Superior temporal gyrus (tissue), 1 donor: ENCODE measurements at regions not wholly inside any gene's neighbourhood (a gene's known extent, or its start where the extent isn't known, plus 50 kb on each side); places are given as distances from the start of the nearest gene placed in this dataset.
A peak's percentile ranks its signal among the peaks of the same experiment; 100 is the strongest.
"Not testable (repeated sequence)": the region's sequence is repeated elsewhere in the genome, so short reads cannot be mapped to it uniquely, and the experiment has no call there.

Experiments
- DNase-seq: peaks from one replicate; pipeline ENCODE4 v3.0.0-alpha.2; 2016; ENCODE audit errors: extremely low spot score

DNA sequence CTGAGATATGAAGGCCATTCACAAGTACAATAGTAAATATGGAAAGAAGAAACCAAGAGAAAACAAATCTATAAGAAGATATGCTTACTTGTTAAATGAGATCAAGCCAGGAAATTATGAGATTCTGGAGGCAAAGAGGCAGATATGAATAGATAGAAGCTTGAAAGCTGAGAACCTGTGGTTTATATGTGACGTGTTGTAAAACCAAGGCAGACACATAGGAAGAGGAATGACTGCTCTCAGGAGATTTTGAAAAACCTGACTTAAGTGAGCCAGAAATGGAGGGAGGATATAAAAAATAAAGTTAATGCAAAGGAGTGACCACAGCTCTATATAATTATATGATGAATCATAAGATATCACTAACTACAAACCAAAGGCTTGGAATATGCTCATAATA, 1160.5 kb upstream of the CNTN5 start:
- DNase-seq: no peak

- no peak for DNase-seq
Measured at GRCh38 chr11:97862021-97862420, 1158.7 kb upstream of the CNTN5 start.

DNA sequence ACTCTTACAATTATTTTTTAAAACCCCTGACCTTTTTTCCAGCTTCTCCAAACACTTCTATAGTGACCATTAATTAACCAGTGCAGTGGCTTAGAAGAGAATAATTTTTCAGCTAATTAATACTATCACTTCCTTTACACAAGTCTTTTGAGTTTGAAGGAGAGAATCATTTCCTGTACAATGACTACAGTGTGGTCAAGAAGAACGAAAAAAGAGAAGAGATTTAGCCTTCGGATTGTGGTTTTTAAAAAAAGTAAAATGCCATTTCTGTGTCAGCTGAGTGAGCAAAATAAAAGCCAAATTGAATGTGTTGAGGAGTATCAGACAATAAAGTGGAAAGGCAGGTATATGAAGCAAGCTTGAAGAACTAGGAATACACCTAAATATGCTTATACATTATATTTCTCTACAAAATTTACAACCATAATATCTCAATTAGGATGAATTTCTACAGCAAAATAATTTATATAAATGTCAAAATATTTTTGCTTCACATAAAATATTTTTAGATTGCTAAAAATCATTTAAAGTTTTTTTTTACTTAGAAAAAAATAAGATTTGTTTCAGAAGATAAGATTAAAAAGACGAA, 1155.2 kb upstream of the CNTN5 start:
- no peak for DNase-seq

GRCh38 chr11:97871816-97872215, 1148.9 kb upstream of the CNTN5 start:
- no peak for DNase-seq

- no peak for DNase-seq
Measured at GRCh38 chr11:97880209-97880608, 1140.5 kb upstream of the CNTN5 start.

GRCh38 chr11:97883086-97883485, 1137.7 kb upstream of the CNTN5 start:
- DNase-seq: no peak

- DNase-seq: no peak
Measured at GRCh38 chr11:97888641-97889040, 1132.1 kb upstream of the CNTN5 start.

DNA sequence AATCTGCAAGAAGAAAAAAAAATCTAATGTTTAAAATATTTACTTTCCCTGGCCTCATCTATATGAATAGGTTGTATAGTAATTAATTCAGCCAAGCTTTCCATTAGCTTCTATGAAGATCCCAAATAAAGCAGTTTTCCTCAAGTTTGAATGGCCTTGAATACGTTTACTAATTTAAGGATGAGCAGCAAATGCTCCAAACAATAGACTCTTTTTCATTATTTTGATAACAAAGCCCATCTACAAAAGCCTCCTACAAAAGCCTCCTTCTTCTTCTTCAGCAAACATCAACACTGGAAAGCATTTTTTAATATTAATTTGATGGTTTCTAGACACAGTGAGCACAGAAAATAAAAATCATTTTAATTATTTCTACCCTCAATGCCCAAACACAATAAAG, 1130.3 kb upstream of the CNTN5 start:
- DNase-seq: peak; percentile 82

DNA sequence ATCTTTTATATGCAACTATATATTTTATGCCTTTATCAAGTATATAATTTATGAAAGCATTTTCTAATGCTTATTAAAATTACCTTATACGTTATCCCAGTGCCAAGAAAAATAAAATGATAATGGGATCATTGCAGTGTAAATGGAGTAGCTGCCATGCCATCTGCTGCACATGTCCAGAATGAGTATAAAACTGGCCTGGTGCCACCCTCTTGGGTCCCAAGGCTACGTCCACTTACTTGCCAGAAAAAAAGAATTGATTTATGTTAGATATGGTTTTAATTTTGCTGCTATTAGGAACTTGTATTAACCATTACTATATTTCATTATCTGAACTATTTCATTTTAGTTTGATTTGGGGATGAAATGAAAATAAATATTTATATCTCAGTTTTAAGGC, 1127.1 kb upstream of the CNTN5 start:
- DNase-seq: no peak

- DNase-seq: no peak
Measured at GRCh38 chr11:97894978-97895377, 1125.8 kb upstream of the CNTN5 start.

- DNase-seq: no peak
Measured at GRCh38 chr11:97895572-97895971, 1125.2 kb upstream of the CNTN5 start.

DNA sequence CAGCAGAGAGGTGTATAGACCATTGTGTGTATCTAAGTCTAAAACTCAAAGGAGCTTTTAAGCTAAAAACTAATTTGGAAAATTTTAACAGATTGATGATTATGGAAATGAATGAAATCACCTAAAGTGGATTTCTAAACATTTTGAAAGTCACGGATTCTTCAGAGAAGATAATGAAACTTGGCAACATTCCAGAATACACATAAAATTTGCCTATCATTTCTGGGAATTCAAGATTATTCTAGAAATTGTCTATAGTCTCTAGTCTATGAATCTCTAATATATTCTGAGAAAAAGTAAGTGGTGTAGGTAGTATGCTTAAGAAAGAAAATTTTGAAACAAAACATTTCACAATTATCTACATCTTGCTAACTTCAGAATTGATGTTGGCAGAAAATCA, 1117.9 kb upstream of the CNTN5 start:
- no peak for DNase-seq

- no peak for DNase-seq
Measured at GRCh38 chr11:97905101-97905500, 1115.6 kb upstream of the CNTN5 start.

GRCh38 chr11:97905671-97906070, 1115.1 kb upstream of the CNTN5 start:
- no peak for DNase-seq

- no peak for DNase-seq
Measured at GRCh38 chr11:97908354-97908753, 1112.4 kb upstream of the CNTN5 start.

- no peak for DNase-seq
Measured at GRCh38 chr11:97909614-97910399, 1110.9 kb upstream of the CNTN5 start.

- DNase-seq: no peak
Measured at GRCh38 chr11:97912629-97913028, 1108.1 kb upstream of the CNTN5 start.

DNA sequence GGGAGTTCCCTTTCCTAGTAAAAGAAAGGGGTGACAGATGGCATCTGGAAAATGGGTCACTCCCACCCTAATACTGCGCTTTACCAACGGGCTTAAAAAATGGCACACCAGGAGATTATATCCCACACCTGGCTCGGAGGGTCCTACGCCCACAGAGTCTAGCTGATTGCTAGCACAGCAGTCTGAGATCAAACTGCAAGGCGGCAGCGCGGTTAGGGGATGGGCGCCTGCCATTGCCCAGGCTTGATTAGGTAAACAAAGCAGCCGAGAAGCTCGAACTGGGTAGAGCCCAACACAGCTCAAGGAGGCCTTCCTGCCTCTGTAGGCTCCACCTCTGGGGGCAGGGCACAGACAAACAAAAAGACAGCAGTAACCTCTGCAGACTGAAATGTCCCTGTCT, 1097.8 kb upstream of the CNTN5 start:
- DNase-seq: not testable (repeated sequence)

- DNase-seq: no peak
Measured at GRCh38 chr11:97934572-97935208, 1086.1 kb upstream of the CNTN5 start.

DNA sequence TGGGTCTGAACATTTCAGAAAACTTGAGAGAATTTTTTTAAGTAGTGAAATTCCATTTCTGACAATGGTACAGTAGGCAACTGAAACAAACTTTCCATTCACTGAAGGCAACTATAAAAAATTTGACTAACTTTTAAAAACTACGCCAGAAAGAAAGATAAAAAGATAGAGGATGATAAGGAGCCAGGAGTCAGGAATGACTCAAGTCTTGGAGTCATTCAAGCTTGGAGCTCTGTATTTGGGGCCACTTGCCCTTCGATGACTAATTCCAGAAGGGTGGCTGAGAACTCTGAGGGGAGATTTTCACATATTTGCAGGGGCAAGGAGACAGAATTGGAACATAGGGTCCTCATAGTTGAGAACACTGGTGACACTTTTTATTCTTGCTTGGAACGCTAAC, 1083.2 kb upstream of the CNTN5 start:
- DNase-seq: no peak

GRCh38 chr11:97938789-97939188, 1082.0 kb upstream of the CNTN5 start:
- DNase-seq: no peak

DNA sequence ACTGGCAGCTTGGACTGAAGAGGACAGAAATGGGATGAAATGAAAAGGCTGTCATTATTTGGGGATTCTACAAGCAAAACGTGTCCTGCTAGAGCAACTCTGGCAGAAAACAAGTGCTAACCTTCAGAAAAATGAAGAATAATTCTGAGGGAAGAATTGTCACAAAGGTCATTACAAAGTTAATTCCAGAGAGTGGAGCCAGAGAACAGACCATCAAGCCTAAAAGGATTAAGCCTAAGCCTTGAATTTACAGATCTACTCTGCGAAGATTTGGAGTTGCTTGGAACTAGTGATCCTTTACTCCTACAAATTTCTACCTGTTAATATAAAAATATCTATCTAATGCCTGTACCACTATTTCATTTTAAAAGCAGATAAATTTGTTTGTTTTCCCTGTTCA, 1077.3 kb upstream of the CNTN5 start:
- DNase-seq: no peak

DNA sequence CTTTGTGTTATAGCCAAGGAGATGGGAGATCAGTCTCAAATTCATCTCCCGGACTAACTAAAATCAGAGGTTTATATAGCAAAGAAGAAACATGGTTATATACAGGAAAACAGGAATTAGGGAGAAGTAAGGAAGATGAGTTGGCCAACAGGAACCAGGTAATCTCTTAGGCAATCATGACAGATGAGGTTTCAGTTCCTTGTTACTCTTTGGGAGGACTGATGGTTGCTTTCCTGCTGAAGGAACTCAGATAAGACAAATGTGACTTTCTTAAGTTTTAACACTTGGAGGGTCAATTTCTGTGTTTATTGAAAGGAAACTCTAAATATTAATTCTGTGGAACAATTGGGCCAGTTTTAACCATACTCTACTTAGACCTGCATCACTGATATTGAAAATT, 1072.0 kb upstream of the CNTN5 start:
- DNase-seq: no peak
